Activated CD4-positive, CD25-positive, alpha-beta regulatory T cell (primary cell): ENCODE measurements at regions not wholly inside any gene's neighbourhood (a gene's known extent, or its start where the extent isn't known, plus 50 kb on each side); places are given as distances from the start of the nearest gene placed in this dataset.

Source experiments
- DNase-seq, 4 experiments: peaks; one replicate each; lab custom pipeline; 2025; lab: John Stamatoyannopoulos, UW

DNA sequence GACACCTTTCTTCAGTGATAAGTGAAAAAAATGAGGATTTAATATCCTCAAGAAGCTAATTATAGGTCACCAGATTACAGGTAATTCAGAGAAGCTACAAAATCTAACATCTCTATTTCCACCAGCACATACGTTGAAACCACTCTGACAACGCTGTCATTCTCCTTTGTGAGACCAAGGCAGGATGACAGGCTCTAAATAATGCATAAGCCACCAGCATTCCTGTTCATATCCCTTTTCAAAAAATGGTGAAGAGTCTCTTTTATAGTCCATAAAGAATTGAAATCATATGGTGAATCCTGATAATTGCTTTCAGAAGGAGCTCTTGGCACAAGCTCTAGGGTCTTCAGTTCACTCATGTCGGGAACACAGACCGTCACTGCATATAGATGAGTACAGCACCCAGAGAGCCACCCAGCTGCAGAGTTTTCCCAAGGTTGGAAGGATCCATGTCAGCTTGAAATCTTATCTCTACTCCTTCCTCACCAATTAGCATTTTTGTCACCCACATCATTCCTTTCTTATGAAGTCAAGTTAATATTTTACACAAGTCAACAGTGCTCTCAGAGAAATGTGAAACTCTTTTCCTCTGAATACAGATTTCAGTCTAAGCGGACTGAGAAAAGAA is 431.4 kb downstream of the TBC1D4 start:
- DNase-seq, result no peak

DNA sequence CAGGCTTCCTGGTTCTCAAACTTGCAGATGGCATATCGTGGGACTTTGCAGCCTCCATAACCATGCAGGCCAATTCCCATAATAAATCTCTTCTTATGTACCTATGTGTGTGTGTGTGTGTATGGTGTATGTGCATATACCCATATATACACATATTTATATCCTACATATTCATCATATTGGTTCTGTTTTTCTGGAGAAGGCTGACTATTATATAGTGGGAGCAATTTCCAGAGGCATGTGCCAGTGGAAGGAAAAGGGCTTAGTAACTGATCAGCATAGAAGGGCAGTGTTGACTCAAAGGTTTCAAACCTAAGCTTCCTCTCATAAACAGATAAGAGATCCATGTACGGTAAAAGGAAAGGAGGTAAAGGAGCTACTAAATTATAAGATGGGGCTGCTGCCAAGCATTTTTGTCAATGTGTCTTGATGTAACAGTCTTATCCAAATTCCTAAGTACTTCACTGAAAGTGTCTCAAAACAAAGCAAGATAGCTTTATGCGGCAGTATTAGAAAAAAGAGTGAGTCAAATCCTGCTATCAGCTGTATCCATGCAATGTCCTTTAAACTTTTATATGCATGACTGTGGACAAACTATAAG is 432.1 kb downstream of the TBC1D4 start:
- no peak for DNase-seq

DNA sequence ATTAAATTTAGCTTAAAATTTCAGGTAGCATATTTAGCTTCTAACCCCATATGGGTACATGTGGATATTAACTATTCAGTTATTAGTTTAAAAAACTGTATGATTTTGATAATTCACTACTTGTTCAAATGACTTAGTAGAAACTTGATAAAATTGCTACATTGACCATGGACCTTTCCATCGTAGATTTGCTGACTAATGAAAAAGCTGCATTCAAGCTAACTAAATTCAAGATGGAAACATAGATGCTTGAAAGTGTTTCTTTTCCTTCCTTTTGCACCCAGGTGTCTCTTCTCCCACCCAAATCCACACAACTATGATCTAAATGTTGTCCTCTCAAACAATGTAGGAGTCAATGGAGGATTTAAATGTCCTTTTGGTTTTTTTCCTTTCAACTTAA is 439.2 kb downstream of the TBC1D4 start:
- no peak for DNase-seq

DNA sequence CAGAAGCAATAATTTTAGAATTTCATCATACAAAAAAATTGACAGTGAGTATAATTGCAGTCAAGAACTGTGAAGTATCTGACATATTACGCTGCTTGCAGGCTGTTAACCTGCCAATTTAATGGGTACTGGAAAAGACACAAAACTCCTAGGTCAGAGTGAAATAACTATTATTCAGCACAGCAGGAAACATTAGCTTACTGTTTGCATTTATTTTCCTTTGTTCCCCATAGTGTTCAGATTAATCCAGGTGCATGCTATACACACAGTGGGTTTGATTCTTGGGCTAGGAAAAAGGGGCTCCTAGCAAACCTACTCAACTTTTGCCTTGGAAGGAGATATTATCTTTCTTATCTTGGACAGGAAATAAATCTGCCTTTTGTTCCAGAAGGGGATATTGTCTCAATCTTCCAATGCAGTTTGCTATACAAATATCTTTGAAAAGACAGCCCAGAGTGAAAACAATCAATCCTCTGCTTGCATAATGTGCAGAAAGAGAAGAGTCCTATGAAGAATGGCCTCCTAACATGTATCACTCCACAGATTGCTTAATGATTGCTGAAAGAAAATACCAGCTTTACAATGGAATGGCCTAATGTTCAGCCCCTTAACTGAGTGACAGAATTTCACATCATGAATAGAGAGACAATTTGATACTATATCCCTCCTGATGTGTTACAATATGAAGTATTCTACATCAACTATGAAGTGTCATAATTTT is 443.4 kb downstream of the TBC1D4 start:
- DNase-seq, result no peak

DNA sequence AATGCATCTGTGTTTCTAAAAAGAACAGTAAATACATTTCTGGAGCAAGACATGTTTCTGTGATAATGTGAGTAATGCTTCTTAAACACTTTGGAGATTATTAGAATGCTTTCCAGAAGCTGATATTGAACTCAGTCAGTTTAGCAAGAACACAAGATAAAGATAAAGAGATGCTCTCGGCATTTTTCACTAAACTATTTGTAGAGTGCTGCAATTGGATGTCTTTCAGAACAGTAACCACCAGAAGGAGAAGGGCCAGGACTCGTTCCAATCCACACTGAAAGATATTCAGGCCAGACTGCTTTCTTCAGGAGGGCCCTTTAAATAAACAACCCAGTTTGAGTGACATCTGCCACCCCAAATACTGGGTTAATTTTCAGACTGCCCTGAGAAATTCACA is 456.0 kb downstream of the TBC1D4 start:
- no peak for DNase-seq

DNA sequence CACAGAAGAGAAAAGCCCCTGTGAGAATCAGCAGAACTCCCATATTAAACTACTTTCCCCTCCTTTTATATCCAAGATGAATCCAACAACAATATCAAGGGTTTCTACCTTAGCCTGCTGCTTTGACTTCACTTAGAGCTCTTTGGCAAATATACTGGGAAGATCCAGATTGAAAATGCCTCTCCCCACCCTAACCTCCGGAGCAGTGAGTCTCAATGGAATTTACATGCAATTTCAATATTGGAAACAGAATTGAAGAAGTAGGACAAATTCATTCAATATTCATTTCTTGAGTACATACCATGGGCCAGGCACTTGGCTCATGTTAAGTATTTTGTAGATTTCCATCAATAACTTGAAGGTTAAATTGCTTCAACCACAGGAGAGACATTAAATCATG is 457.4 kb downstream of the TBC1D4 start:
- DNase-seq, result no peak

DNA sequence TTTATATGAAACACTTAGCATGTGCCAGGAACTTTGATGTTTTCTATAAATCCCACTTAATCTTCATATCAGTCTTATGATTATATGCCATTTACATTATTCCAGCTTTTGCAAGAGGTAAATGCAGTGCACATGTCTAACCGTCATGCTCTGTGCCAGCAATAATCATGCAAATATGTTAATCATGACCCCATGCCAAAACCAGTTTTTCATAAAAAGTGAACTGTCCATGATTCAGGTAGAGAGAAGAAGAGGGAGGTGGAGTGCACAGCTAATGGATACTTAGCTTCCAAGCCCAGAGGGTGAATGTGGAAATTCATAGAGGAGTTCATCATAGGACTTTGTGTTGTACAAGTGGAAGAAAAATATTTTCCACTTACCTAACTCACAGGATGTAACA is 458.4 kb downstream of the TBC1D4 start:
- DNase-seq, result no peak

DNA sequence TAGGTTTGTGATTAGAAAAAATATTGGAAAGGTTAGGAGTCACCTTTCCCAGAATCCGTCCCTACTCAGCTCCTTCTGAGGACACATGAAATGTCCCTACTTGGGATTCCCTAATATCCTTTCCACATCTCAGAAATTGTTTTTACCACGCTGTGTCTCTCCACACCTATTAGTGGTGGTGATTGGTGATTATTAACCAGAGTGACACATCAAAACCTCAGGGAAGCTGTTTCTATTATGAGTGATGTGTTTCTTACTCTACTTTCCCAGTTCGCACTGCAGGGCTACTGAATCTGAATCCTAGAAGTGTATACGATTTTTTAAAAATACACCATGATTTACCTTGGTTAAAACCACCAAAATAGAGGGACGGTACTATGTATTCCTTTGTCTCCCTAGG is 460.8 kb downstream of the TBC1D4 start:
- DNase-seq, result no peak

DNA sequence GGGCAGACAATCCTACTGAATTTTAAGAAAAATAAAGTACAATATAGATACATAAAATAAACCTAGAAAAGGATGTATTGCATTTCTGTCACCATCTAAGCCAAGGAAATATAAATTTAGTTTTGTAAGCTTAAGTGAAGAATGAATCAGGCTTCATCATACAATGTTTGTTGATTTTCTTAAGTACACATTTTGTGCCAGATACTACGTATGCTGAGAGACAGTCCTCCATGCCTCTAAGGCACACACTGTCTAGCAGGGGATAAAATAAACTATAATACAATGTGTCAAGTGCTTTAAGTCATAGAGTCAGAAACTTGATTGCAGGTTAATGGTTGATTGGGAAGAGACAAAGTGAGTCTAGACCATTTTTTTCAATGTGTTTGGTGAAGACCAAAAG is 465.7 kb downstream of the TBC1D4 start:
- DNase-seq, result no peak

DNA sequence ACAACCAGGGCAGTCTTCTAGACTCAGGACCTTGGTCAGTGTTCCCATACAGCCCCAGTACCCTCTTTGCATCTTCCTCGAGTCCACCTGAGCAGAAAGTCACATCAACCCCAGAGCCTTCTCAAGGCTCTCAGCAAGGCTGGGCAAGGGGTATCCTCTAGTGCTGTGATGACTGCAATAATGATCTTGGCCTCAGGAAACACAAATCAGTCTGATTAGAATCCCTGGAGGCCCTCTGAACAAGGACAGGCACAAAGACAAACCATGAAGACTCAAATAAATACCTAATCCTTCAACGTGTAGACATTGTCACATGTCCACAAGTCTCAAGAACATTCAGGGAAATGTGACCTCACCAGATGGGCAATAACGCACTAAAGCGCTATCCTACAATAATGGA is 468.2 kb downstream of the TBC1D4 start:
- DNase-seq, result no peak

DNA sequence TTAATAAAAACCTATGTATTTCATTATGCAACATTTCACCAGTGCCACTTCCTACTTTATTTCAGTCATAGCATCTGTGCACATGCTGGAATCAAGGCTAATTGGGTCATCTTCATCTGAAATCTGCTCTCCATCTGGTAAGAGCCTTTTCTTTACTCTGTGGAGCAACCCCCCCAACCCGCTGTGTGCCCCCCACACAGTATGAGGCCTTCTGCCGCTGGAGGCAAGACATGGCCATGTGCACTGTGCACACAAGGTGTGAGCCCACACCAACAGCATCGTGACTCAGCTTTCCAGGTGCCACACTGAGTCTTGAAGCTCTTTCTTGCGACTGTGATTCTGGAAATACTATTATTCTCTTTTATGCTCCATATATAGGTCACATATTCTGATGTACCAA is 471.0 kb downstream of the TBC1D4 start:
- DNase-seq, result no peak

DNA sequence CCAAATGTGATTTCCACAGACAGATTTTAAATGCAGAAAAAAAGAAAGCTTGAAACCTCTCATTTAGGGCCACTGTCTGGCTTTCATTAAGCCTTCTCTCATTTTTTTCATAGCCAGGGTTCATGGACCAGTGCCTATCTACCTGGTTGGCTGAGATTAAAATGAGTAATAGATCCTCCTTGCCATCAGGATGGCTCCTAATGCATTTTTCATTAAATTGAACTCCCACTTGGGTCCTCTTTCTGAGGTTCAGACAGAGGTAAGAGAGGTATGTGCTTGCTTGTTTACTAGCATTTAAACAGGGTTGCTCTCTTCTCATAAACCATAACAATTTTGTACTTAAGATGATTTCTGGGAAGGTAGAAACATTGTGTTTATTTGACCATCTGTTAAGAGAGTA is 473.0 kb downstream of the TBC1D4 start:
- no peak for DNase-seq

DNA sequence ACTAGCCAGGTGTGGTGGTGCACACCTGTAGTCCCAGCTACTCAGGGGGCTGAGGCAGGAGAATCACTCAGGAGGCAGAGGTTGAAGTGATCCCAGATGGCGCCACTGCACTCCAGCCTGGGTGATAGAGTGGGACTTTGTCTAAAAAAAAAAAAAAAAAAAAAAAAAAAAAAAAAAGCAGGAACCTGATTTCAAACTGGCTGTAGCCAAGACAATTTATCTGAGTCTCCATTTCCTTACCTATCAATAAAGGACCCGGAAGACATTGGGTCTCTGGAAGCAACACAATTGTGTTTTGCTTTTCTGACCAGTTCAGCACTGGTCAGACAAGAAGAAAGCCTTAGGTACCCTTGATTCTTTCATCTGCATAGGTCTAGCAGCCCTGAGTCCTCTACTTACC is 491.0 kb downstream of the TBC1D4 start:
- no peak for DNase-seq

DNA sequence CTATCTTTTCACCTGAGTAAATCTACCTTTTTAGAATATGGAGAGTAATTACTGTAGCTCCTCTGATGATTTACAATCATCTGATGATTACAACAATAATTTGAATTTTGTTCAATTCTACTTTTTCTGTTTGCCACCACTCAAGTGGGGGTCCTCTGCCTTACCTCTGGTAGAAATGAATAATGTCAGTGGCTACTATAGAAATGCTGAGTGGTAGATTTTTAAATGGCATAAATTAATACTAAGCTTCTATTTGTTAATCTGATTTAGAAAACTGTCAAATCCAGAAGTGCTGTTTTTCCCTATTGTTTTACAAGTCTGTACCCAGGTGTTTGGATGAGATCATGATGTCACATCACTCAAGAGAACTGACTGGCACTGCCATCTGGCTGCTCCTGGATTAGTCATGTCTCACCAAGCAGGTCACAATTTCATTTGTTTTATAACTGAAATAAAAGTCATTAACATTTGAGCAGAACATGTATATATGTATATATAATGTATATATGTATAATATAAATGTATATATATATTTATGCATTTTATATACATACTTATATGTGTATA is 494.8 kb downstream of the TBC1D4 start:
- no peak for DNase-seq

DNA sequence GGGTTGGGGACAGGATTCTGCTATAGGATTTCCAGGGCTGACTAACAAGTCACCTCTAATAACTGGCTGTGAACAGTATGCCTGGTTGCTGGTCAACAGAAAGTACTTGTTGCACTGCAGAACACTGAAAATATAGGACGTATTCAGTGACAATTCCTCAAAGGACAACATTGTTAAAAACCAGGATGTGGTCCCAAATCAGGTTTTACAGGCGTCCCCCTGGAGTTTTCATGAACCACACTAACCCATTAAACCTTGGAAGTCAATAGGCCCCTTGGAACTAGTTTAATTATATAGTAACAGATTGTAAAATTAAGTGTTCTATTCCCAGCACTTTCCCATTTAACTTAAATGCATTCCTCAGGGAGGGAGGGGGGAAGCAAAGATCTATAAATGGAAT is 495.4 kb downstream of the TBC1D4 start:
- no peak for DNase-seq

DNA sequence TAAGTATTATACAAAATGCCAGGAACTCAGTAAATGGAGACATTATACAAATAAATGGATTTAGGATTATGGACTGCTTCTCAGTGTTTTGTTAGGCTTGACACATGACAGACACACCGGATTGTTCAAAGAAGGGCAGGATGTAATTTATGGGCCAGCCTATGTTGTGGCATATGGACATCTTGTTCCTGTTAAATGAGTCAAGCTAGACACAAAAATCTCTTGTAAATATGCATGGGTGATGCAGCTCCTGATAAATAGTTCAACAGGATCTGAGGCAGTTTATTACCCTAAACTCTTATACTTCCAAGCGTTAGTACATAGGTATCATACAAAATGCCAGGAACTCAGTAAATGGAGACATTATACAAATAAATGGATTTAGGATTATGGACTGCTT is 502.3 kb downstream of the TBC1D4 start:
- no peak for DNase-seq

DNA sequence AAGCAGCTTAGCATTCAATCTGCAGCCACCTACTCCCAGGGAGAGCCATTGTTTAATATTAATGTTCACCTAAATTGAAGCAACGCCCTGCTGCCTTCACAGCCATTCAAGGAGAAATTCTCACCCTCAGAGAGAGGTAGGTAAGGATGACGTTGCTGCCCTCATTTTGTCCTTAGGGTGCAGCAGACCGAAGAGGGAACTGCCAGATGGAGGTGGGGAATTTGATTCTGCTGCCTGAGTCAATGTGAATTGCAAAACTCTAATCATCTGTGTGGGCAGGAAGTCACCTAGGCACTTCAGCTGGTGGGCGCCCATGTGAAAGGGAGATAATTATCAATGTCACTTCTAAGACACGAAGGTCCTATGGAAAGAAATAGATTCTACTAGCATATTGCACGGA is 503.4 kb downstream of the TBC1D4 start:
- DNase-seq, result no peak

DNA sequence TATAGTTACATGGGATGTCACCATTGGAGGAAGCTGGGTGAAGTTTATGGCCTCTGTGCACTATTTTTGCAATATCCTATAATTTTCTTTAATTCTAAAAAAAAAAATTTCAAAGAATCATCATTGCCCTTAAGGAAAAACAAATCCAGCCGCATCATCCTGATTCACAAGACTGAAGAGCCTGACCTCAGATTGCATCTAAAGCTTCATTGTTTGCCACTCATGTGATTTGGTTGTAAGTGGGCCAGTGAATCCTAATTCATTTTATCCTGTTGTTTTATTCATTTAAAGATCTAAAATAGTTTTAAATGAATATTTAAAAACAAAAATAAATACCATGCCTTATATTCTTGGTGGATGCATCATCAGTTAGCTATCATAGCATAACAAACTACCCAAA is 504.5 kb downstream of the TBC1D4 start:
- DNase-seq, result no peak

DNA sequence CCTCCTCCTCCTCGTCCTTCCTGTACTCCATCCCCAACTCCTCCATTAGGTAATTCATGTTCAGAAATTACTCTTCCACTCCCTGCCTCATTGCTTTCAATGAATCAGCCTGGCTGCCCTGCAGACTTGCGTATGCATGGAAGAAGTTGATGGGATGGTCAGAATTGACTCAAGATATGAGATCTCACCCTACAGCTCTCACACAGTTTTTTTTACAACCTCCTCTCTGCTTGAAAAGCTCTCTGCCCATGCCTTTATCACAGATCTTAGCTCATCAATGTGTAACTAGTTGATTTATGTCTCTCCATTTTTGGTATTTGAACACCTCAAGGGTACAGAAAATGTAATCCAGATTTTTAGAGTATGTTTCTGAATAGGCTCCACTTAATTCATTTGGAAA is 506.9 kb downstream of the TBC1D4 start:
- DNase-seq, result no peak

DNA sequence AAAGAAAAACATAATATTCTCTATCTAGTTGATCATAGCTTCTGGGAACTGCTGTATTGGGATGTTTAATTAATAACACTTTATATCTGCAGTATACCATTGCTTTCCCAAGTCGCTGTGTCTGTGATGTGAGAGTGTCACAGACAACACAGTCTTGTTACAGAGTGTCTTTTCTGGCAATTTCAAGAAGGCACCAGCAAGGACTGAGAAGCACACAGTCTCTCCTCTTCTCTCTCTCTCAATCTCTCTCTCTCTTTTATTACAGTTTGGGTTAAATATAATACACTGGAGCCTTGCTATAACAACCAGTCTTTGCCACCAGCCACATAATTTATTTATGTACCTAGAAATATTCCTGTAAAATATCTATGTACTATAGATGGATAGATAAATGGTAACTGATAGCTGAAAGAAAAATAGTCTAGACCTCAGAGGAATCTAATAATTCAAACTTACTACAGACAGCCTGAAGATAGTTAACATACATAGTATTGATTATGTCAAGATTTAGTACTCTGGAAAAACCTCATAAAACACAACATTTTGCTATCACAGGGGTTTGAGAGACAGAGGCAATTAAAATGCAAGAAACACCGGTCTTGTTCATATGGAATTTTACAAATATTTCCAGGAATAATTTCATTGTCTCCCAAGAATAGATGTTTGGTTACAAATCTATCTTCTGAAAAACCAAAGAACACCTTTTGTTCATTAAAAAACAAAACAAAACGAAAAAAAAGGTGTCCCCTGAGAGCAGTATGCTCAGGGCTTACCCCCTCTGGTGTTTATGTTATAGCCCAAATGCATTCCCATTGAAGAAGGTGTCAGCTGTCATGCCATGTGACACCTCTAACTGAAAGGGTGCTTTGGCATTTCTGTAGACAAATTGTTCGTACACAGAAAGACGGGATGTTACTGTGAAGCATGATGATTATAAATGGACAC is 507.8 kb downstream of the TBC1D4 start:
- DNase-seq, result no peak

DNA sequence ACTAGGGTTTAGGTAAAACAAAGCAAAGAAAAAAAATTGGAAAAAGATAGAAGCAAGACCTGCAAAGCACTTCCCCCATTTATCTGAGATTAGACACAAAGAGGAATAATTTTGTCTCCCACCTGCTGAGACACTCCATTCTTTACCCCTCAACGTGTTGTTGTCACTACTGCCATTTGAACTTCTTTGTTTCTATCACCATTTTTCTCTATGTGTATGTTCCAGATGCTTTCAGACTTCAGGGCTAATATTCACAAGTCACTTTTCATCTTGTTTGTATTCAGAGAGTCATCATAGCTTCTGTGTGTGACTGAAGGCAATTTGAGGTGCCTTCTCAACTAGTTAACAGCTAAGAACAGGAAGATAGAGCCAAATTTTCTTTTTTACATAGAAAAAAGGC is 512.5 kb downstream of the TBC1D4 start:
- DNase-seq, result no peak

DNA sequence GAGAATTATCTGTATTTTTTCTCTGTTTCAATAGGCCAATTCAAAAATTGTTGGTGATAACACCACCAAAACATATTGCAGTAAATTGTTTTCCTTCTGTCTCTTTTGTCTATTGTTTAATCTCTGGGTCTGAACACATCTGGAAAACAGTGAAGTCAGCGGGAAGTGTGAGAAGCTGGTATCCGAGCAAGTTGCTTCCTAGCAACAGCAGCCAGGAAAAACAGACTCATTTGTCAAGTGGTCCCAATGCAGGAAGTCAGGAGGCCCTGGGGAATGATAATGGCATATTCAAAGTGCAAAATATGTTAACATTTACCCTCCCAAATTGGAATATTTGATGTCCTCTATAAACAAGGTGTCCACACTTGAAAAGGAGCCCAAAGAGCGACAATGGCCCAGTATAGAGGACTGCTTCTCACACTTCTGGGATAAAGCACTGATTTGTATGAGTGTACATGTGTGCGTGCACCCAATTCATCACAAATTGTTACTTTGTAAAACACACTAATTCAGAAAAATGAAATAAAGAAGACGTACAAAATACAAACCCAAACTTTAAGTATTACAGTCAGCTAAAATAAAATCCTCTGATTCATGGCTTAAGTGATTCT is 515.0 kb downstream of the TBC1D4 start:
- DNase-seq, result no peak
